ENCODE measurements at regions not wholly inside any gene's neighbourhood (a gene's known extent, or its start where the extent isn't known, plus 50 kb on each side); places are given as distances from the start of the nearest gene placed in this dataset.
A peak's percentile ranks its signal among the peaks of the same experiment; 100 is the strongest.

- peak; percentile 71; the same call in 1 of the 2 replicates for ATAC-seq
- Histone ChIP-seq H3K36me3 (ENCODE audit: control insufficient read depth, insufficient read depth, low read length) (no peaks in the 10 kb centered on the region), H3K27me3 (ENCODE audit: control insufficient read depth, insufficient read depth, low read length) (no peaks in the 10 kb centered on the region), H3K4me1 (ENCODE audit: control insufficient read depth, insufficient read depth, low read length) (peaks cover 4% of the 10 kb centered on the region; the same call in 1 of the 2 replicates), H3K27ac (ENCODE audit: low read length) (no peak overlapping the region), H3K9me3 (ENCODE audit: control insufficient read depth, insufficient read depth, low read depth, low read length) (no peaks in the 10 kb centered on the region), H3K4me3 (ENCODE audit: low read depth in 2 of 2, low read length in 2 of 2) (no peak overlapping the region)
- no TSS peak for BruUV-seq (replicated peaks)
- ChIA-PET CTCF (no interaction called here), POLR2A (no interaction called here)
- DNase-seq (ENCODE audit: low read depth, low spot score), result no peak
- intact Hi-C loops (cut with micrococcal nuclease; ENCODE audit: unreplicated experiment) (no loop called here), in situ Hi-C loops (cut with HindIII; ENCODE audit: low pct_unique_long_range_greater_than_20kb, low sequenced_read_pairs) (no loop called here)
- TF ChIP-seq CTCF (IDR thresholded peaks at IDR 0.05) (no peak), REST (IDR thresholded peaks at IDR 0.05; ENCODE audit: insufficient read depth in 1 of 2, low read depth in 2 of 2, low read length in 1 of 2) (no peak), TCF7L2 (IDR thresholded peaks at IDR 0.05; ENCODE audit: low read depth, low read length) (no peak), POLR2AphosphoS5 (IDR thresholded peaks at IDR 0.05; ENCODE audit: low read depth, low read length) (no peak), SIN3A (IDR thresholded peaks at IDR 0.05; ENCODE audit: borderline replicate concordance, insufficient read depth, low read depth, low read length) (no peak)
Observed at GRCh38 chr2:150621526-150622213, 134.2 kb upstream of the RND3 start.

DNA sequence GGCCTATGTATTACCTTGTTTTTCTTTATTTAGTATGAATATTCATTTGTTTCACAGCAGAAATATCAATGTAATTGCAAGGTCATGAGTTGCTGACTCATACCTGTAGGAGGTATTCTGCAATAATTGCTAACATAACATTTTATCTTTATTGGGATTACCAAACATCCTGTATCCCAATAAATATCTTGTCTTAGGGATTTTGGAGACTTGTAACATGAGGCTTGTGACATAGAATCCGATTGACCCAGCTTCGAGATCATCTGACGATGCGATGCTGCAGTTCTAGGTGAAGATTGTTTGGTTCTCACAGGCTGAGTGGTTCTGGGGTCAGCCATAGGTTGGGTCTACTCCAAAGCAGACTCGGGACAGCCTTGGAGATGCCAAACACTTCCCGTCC lies 133.4 kb upstream of the RND3 start:
- no peak for TF ChIP-seq SIN3A (IDR thresholded peaks at IDR 0.05; ENCODE audit: borderline replicate concordance, insufficient read depth, low read depth, low read length)
- no peak for TF ChIP-seq POLR2AphosphoS5 (IDR thresholded peaks at IDR 0.05; ENCODE audit: low read depth, low read length)
- TF ChIP-seq CTCF (IDR thresholded peaks at IDR 0.05), result no peak
- TF ChIP-seq REST (IDR thresholded peaks at IDR 0.05; ENCODE audit: insufficient read depth in 1 of 2, low read depth in 2 of 2, low read length in 1 of 2), result no peak
- no peak for TF ChIP-seq TCF7L2 (IDR thresholded peaks at IDR 0.05; ENCODE audit: low read depth, low read length)
- H3K9me3 ChIP-seq (ENCODE audit: control insufficient read depth, insufficient read depth, low read depth, low read length), result no peaks in the 10 kb centered on the region
- CTCF ChIA-PET, result no interaction called here
- no peak for DNase-seq (ENCODE audit: low read depth, low spot score)
- BruUV-seq (replicated peaks), result no TSS peak
- no peak overlapping the region for H3K4me3 ChIP-seq (ENCODE audit: low read depth in 2 of 2, low read length in 2 of 2)
- peaks cover 4% of the 10 kb centered on the region; the same call in 1 of the 2 replicates for H3K4me1 ChIP-seq (ENCODE audit: control insufficient read depth, insufficient read depth, low read length)
- H3K27ac ChIP-seq (ENCODE audit: low read length), result no peak overlapping the region
- in situ Hi-C loops (cut with HindIII; ENCODE audit: low pct_unique_long_range_greater_than_20kb, low sequenced_read_pairs), result no loop called here
- H3K27me3 ChIP-seq (ENCODE audit: control insufficient read depth, insufficient read depth, low read length), result no peaks in the 10 kb centered on the region
- no peak for ATAC-seq
- POLR2A ChIA-PET, result no interaction called here
- intact Hi-C loops (cut with micrococcal nuclease; ENCODE audit: unreplicated experiment), result no loop called here
- H3K36me3 ChIP-seq (ENCODE audit: control insufficient read depth, insufficient read depth, low read length), result no peaks in the 10 kb centered on the region
